ENCODE measurements at regions not wholly inside any gene's neighbourhood (a gene's known extent, or its start where the extent isn't known, plus 50 kb on each side); places are given as distances from the start of the nearest gene placed in this dataset.

GRCh38 chr2:78260861-78261260 is 738.7 kb upstream of the LRRTM4 start (continued):
- TF ChIP-seq TRIM24 (CRISPR knock-in tag; IDR thresholded peaks at IDR 0.05) (no peak), GTF2F1 (IDR thresholded peaks at IDR 0.05; ENCODE audit: low read length) (no peak), FOXJ3 (CRISPR knock-in tag; IDR thresholded peaks at IDR 0.05; ENCODE audit: borderline replicate concordance) (peak; percentile 95), PHB2 (IDR thresholded peaks at IDR 0.05; ENCODE audit: partially characterized antibody) (no peak), ZNF749 (CRISPR knock-in tag; IDR thresholded peaks at IDR 0.05; ENCODE audit: borderline replicate concordance) (no peak), ZNF280B (CRISPR knock-in tag; IDR thresholded peaks at IDR 0.05; ENCODE audit: borderline replicate concordance) (no peak), ZNF431 (CRISPR knock-in tag; IDR thresholded peaks at IDR 0.05; ENCODE audit: borderline replicate concordance, low read depth) (no peak), MNT (IDR thresholded peaks at IDR 0.05) (no peak), TFDP1 (CRISPR knock-in tag; IDR thresholded peaks at IDR 0.05; ENCODE audit: borderline replicate concordance) (no peak), TEAD2 (CRISPR knock-in tag; IDR thresholded peaks at IDR 0.05) (no peak), ZBTB49 (CRISPR knock-in tag; IDR thresholded peaks at IDR 0.05; ENCODE audit: borderline replicate concordance) (no peak), MYC (CRISPR knock-in tag; IDR thresholded peaks at IDR 0.05; ENCODE audit: borderline replicate concordance) (no peak), ETV6 (CRISPR knock-in tag; conservative IDR thresholded peaks at IDR 0.05) (no peak), ZNF563 (CRISPR knock-in tag; IDR thresholded peaks at IDR 0.05) (no peak), XBP1 (CRISPR knock-in tag; IDR thresholded peaks at IDR 0.05) (no peak), PAX8 (CRISPR knock-in tag; IDR thresholded peaks at IDR 0.05; ENCODE audit: borderline replicate concordance) (no peak), ARNT (IDR thresholded peaks at IDR 0.05) (no peak), ZBTB34 (CRISPR knock-in tag; IDR thresholded peaks at IDR 0.05) (no peak), ZNF564 (CRISPR knock-in tag; IDR thresholded peaks at IDR 0.05) (0 out of 2 replicates have a peak, but pooled peaks have one; percentile 43), ZNF263 (CRISPR knock-in tag; IDR thresholded peaks at IDR 0.05) (no peak), HNF4A (CRISPR knock-in tag; IDR thresholded peaks at IDR 0.05) (peak; percentile 87), ZNF264 (CRISPR knock-in tag; IDR thresholded peaks at IDR 0.05) (peak; percentile 54; the same call in 1 of the 2 replicates), ZNF292 (CRISPR knock-in tag; IDR thresholded peaks at IDR 0.05; ENCODE audit: borderline replicate concordance, low read depth) (peak; percentile 49; the same call in 1 of the 2 replicates)

All from HepG2 (cell line).